ENCODE measurements at regions not wholly inside any gene's neighbourhood (a gene's known extent, or its start where the extent isn't known, plus 50 kb on each side); places are given as distances from the start of the nearest gene placed in this dataset.

DNA sequence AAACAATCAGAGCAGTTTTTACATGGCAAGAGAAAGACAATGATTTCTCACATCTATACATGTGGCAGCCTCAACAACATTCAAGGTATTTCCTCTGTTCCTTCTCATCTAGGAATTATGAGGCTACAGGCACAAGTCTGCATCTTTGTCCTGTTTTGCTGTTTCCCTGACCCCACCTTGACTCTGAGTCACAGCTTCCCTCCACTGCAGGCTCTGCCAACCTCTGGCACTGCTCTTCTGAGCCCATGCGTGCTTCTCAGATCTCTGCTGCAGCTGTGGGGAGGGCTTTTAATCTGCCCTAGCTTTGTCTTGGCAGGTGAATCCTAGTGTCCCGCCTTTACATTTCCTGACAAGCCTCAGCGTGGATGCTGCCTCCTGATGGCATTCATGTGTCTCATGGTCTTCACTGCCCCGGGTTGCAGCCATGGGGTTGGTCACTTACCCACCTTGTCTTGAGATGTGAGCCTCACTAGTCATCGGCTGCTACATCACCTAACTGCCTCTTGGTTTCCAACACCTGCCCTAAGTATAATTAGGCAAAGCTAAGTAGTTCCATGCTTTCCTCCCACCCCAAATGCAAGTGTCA, 578.5 kb downstream of the TBC1D22A start:
- peaks cover 5% of the 10 kb centered on the region; the same call in 1 of the 2 replicates for H3K4me1 ChIP-seq (ENCODE audit: control insufficient read depth, insufficient read depth, low read length)
- in situ Hi-C loops (cut with HindIII; ENCODE audit: low pct_unique_long_range_greater_than_20kb, low sequenced_read_pairs), result no loop called here
- H3K4me3 ChIP-seq (ENCODE audit: low read depth in 2 of 2, low read length in 2 of 2), result no peak overlapping the region
- H3K27me3 ChIP-seq (ENCODE audit: control insufficient read depth, insufficient read depth, low read length), result no peaks in the 10 kb centered on the region
- POLR2A ChIA-PET, result no interaction called here
- H3K9me3 ChIP-seq (ENCODE audit: control insufficient read depth, insufficient read depth, low read depth, low read length), result no peaks in the 10 kb centered on the region
- BruUV-seq (replicated peaks), result no TSS peak
- no peak for TF ChIP-seq SIN3A (IDR thresholded peaks at IDR 0.05; ENCODE audit: borderline replicate concordance, insufficient read depth, low read depth, low read length)
- TF ChIP-seq POLR2AphosphoS5 (IDR thresholded peaks at IDR 0.05; ENCODE audit: low read depth, low read length), result no peak
- TF ChIP-seq TCF7L2 (IDR thresholded peaks at IDR 0.05; ENCODE audit: low read depth, low read length), result no peak
- TF ChIP-seq, protein P1, sequence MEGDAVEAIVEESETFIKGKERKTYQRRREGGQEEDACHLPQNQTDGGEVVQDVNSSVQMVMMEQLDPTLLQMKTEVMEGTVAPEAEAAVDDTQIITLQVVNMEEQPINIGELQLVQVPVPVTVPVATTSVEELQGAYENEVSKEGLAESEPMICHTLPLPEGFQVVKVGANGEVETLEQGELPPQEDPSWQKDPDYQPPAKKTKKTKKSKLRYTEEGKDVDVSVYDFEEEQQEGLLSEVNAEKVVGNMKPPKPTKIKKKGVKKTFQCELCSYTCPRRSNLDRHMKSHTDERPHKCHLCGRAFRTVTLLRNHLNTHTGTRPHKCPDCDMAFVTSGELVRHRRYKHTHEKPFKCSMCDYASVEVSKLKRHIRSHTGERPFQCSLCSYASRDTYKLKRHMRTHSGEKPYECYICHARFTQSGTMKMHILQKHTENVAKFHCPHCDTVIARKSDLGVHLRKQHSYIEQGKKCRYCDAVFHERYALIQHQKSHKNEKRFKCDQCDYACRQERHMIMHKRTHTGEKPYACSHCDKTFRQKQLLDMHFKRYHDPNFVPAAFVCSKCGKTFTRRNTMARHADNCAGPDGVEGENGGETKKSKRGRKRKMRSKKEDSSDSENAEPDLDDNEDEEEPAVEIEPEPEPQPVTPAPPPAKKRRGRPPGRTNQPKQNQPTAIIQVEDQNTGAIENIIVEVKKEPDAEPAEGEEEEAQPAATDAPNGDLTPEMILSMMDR (IDR thresholded peaks at IDR 0.05), result no peak
- TF ChIP-seq, protein P2, sequence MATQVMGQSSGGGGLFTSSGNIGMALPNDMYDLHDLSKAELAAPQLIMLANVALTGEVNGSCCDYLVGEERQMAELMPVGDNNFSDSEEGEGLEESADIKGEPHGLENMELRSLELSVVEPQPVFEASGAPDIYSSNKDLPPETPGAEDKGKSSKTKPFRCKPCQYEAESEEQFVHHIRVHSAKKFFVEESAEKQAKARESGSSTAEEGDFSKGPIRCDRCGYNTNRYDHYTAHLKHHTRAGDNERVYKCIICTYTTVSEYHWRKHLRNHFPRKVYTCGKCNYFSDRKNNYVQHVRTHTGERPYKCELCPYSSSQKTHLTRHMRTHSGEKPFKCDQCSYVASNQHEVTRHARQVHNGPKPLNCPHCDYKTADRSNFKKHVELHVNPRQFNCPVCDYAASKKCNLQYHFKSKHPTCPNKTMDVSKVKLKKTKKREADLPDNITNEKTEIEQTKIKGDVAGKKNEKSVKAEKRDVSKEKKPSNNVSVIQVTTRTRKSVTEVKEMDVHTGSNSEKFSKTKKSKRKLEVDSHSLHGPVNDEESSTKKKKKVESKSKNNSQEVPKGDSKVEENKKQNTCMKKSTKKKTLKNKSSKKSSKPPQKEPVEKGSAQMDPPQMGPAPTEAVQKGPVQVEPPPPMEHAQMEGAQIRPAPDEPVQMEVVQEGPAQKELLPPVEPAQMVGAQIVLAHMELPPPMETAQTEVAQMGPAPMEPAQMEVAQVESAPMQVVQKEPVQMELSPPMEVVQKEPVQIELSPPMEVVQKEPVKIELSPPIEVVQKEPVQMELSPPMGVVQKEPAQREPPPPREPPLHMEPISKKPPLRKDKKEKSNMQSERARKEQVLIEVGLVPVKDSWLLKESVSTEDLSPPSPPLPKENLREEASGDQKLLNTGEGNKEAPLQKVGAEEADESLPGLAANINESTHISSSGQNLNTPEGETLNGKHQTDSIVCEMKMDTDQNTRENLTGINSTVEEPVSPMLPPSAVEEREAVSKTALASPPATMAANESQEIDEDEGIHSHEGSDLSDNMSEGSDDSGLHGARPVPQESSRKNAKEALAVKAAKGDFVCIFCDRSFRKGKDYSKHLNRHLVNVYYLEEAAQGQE (IDR thresholded peaks at IDR 0.05; ENCODE audit: insufficient read depth in 1 of 2, low read depth in 2 of 2, low read length in 1 of 2), result no peak
- CTCF ChIA-PET, result no interaction called here
- no peak for ATAC-seq
- no peak for DNase-seq (ENCODE audit: low read depth, low spot score)
- no peak overlapping the region for H3K27ac ChIP-seq (ENCODE audit: low read length)
- H3K36me3 ChIP-seq (ENCODE audit: control insufficient read depth, insufficient read depth, low read length), result no peaks in the 10 kb centered on the region
- intact Hi-C loops (cut with micrococcal nuclease; ENCODE audit: unreplicated experiment), result no loop called here

DNA sequence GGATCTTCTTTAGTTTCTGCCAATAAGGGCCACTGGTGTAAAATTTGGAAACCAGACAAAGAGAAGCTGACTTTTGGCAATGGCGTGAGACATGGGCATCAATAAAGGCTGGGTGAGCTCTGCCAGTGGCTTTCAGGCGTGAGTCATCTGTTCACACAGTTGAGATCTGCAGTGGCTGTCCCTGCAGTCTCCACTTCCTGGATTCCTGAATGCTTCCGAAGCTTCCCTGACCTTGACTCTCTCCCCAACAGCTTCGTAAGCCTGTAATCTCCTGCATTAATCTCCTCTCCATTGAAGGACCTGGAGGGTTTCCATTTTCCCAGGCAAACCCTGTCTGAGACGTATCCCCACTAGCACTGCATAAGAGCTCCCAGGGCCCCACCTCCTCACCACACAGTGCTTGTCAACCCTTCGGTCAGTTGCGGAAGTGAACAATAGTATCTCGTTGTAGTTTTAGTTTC, 574.7 kb downstream of the TBC1D22A start:
- H3K9me3 ChIP-seq (ENCODE audit: control insufficient read depth, insufficient read depth, low read depth, low read length), result no peaks in the 10 kb centered on the region

More for the DNA sequence above, 574.7 kb downstream of the TBC1D22A start:
- POLR2A ChIA-PET, result interaction anchor here (0.9 kb wide), 1 partner anchor 804 kb away, joined by 3 read pairs; no protein-coding TSS in a partner anchor
- H3K27me3 ChIP-seq (ENCODE audit: control insufficient read depth, insufficient read depth, low read length), result no peaks in the 10 kb centered on the region
- peaks cover 5% of the 10 kb centered on the region; the same call in 1 of the 2 replicates for H3K4me1 ChIP-seq (ENCODE audit: control insufficient read depth, insufficient read depth, low read length)
- DNase-seq (ENCODE audit: low read depth, low spot score) (peak; percentile 65), ATAC-seq (peak; percentile 97)
- in situ Hi-C loops (cut with HindIII; ENCODE audit: low pct_unique_long_range_greater_than_20kb, low sequenced_read_pairs), result no loop called here
- no peaks in the 10 kb centered on the region for H3K36me3 ChIP-seq (ENCODE audit: control insufficient read depth, insufficient read depth, low read length)
- CTCF ChIA-PET, result no interaction called here
- intact Hi-C loops (cut with micrococcal nuclease; ENCODE audit: unreplicated experiment), result no loop called here
- peak overlapping the region; percentile 82 for H3K27ac ChIP-seq (ENCODE audit: low read length)
- peak overlapping the region; percentile 28 to 41 for H3K4me3 ChIP-seq (ENCODE audit: low read depth in 2 of 2, low read length in 2 of 2)
- TF ChIP-seq TCF7L2 (IDR thresholded peaks at IDR 0.05; ENCODE audit: low read depth, low read length) (no peak), SIN3A (IDR thresholded peaks at IDR 0.05; ENCODE audit: borderline replicate concordance, insufficient read depth, low read depth, low read length) (no peak), POLR2AphosphoS5 (IDR thresholded peaks at IDR 0.05; ENCODE audit: low read depth, low read length) (no peak)
- TF ChIP-seq, protein P1 (IDR thresholded peaks at IDR 0.05), result no peak
- TF ChIP-seq, protein P2 (IDR thresholded peaks at IDR 0.05; ENCODE audit: insufficient read depth in 1 of 2, low read depth in 2 of 2, low read length in 1 of 2), result no peak
- BruUV-seq (replicated peaks), result no TSS peak

Data from Panc1 (cell line).